H1 (cell line): ENCODE measurements at regions not wholly inside any gene's neighbourhood (a gene's known extent, or its start where the extent isn't known, plus 50 kb on each side); places are given as distances from the start of the nearest gene placed in this dataset.

Experiments used
- CTCF ChIP-seq, 3 experiments: IDR thresholded peaks; 1 replicate in 2 of 3; 2 replicates in 1 of 3; pipeline versions ENCODE4 v1.5.1 to v1.6.1; 2011; ENCODE audit warnings: low read length in 3 of 3, mild to moderate bottlenecking in 3 of 3, inconsistent platforms in 2 of 3, low read depth in 1 of 3, moderate library complexity in 1 of 3; ENCODE audit not compliant: insufficient read depth in 1 of 3; ENCODE audit errors: control extremely low read depth in 1 of 3
- EZH2 ChIP-seq: fragments of 200-600 bp; sonication (generic); IDR thresholded peaks from 2 replicates; pipeline ENCODE4 v1.7.1; 2012; ENCODE audit warnings: low read depth, mild to moderate bottlenecking, moderate library complexity, low read length, inconsistent platforms; ENCODE audit not compliant: severe bottlenecking
- KDM5A ChIP-seq: fragments of 200-600 bp; IDR thresholded peaks from 2 replicates; pipeline ENCODE4 v1.7.1; 2012; ENCODE audit warnings: mild to moderate bottlenecking, low read length, inconsistent platforms, mixed read lengths
- POLR2AphosphoS5 ChIP-seq: IDR thresholded peaks from 2 replicates; pipeline ENCODE4 v1.6.1; 2011; ENCODE audit warnings: low read depth, low read length
- SP1 ChIP-seq: IDR thresholded peaks from 2 replicates; pipeline ENCODE4 v1.6.1; 2011; ENCODE audit warnings: low read depth, low read length

- TF ChIP-seq KDM5A: no peak
- TF ChIP-seq EZH2: no peak
- TF ChIP-seq SP1: no peak
- TF ChIP-seq POLR2AphosphoS5: no peak
- no peak for TF ChIP-seq CTCF (IDR thresholded peaks at IDR 0.05; ENCODE audit: control extremely low read depth in 1 of 3, insufficient read depth in 1 of 3, low read depth in 1 of 3, low read length in 3 of 3)
Observed at GRCh38 chr4:103308248-103308561, 110.1 kb upstream of the CENPE start.
